ENCODE measurements at regions not wholly inside any gene's neighbourhood (a gene's known extent, or its start where the extent isn't known, plus 50 kb on each side); places are given as distances from the start of the nearest gene placed in this dataset.

DNA sequence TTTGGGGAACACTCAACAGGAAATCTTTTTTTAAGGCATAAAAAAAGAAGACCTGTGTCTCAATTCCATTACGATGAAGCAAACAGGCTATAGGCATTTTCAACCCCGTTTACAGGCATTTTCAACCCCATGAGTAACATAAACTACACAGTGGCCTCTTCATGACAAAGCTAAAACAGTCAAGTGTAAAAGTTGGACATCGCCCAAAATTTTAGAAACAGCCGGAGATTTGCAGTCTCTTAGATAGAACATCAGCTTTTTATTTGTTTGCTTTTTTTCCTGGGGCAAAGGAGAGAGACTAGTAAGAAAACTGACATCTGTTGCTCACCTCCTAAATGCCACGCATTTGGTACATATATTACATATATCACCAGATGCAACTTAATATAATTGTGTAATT lies 173.7 kb downstream of the CMPK2 start:
- DNase-seq (ENCODE audit: low read depth), result no peak
- TF ChIP-seq CTCF (conservative IDR thresholded peaks at IDR 0.05; ENCODE audit: control insufficient read depth, insufficient read depth, low read depth, low read length), result no peak

GRCh38 chr2:6692819-6693218 lies 172.9 kb downstream of the CMPK2 start:
- no peak overlapping the region for H3K4me3 ChIP-seq (ENCODE audit: control insufficient read depth, low read depth, low read length)
- no peak for TF ChIP-seq CTCF (conservative IDR thresholded peaks at IDR 0.05; ENCODE audit: control insufficient read depth, insufficient read depth, low read depth, low read length)
- no peak for DNase-seq (ENCODE audit: low read depth)

More for the DNA sequence above, 173.7 kb downstream of the CMPK2 start:
- no peak overlapping the region for H3K4me3 ChIP-seq (ENCODE audit: control insufficient read depth, low read depth, low read length)

DNA sequence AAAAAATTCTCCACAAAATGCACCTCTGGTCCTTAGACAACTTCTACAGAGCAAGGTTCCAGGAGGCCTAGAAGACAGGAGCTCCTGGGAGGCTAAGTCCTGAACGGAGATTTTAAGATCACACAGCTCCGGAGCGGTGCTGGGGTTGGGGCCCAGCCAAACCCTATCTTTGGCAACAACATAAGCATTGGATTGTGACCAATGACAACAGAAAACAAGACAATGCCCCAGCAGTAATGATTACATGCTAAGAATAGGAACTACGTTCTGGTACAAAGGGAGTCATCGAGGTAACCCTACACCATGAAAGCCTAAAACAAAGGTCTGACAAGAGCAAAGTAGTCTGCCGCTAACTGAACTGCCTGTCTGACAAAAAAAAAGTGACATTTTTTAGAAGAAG lies 171.2 kb downstream of the CMPK2 start:
- no peak for TF ChIP-seq CTCF (conservative IDR thresholded peaks at IDR 0.05; ENCODE audit: control insufficient read depth, insufficient read depth, low read depth, low read length)
- DNase-seq (ENCODE audit: low read depth), result no peak
- H3K4me3 ChIP-seq (ENCODE audit: control insufficient read depth, low read depth, low read length), result no peak overlapping the region

DNA sequence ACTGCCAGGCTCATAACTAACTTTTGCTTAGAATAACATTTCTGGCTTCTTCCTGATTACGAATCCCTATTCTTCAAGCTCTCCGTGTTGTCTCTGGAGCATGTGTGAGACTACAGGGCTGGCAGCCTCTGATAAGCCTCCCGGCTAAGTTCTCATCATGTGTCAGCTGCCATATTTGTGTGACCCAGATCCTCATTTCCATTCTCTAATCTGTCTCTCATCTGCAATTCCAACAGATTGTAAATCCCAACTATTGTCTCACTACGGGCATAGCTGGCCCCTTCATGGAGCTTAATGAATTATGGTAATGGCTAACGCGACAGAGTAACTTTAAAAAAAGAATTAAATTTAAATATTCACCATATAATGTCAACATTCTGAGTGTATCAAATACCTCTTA lies 165.4 kb downstream of the CMPK2 start:
- DNase-seq (ENCODE audit: low read depth), result no peak
- H3K4me3 ChIP-seq (ENCODE audit: control insufficient read depth, low read depth, low read length), result no peak overlapping the region
- no peak for TF ChIP-seq CTCF (conservative IDR thresholded peaks at IDR 0.05; ENCODE audit: control insufficient read depth, insufficient read depth, low read depth, low read length)

GRCh38 chr2:6704077-6704476 lies 161.6 kb downstream of the CMPK2 start:
- no peak for DNase-seq (ENCODE audit: low read depth)
- H3K4me3 ChIP-seq (ENCODE audit: control insufficient read depth, low read depth, low read length), result no peak overlapping the region
- TF ChIP-seq CTCF (conservative IDR thresholded peaks at IDR 0.05; ENCODE audit: control insufficient read depth, insufficient read depth, low read depth, low read length), result no peak

DNA sequence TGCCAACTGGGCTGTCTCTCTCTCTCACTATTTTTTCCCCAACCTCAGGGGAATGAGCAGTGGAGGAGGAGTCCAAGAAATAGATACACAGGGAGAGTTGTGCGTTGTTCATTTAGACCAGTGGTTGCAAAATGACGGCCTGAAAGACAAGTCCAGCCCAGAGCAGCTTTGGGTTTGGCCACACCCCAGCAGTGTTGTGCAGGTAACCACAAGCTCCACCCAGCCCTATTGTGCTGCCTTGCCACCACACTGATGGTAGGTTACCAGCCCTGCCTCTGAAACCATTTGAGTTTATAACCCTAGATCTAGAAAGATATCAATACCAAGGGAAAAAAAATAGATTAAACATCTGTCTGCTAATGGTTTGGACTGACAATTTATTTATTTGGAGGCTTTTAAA lies 144.3 kb downstream of the CMPK2 start:
- DNase-seq (ENCODE audit: low read depth), result no peak
- TF ChIP-seq CTCF (conservative IDR thresholded peaks at IDR 0.05; ENCODE audit: control insufficient read depth, insufficient read depth, low read depth, low read length), result no peak
- no peak overlapping the region for H3K4me3 ChIP-seq (ENCODE audit: control insufficient read depth, low read depth, low read length)

DNA sequence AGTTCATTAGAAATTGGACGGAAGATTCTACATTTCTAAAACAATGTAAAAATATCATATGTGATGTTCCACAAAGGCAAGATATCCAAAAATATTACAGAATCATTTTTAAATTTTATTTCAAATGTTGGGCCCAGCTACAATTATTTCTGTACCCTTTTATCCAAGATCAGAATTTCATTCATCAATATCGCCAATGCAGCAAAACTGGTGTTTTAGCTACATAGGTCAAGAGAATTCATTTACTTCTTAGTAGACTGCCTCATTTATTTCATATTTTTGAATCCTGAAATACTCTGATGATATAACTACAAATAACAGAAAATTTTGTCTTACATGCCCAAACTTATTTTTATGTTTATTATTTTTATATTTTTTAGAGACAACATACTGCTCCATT lies 143.1 kb downstream of the CMPK2 start:
- DNase-seq (ENCODE audit: low read depth), result no peak
- no peak overlapping the region for H3K4me3 ChIP-seq (ENCODE audit: control insufficient read depth, low read depth, low read length)
- no peak for TF ChIP-seq CTCF (conservative IDR thresholded peaks at IDR 0.05; ENCODE audit: control insufficient read depth, insufficient read depth, low read depth, low read length)
